Activated CD4-positive, alpha-beta memory T cell treated with anti-CD3 and anti-CD28 coated beads for 36 hours (primary cell): ENCODE measurements at regions not wholly inside any gene's neighbourhood (a gene's known extent, or its start where the extent isn't known, plus 50 kb on each side); places are given as distances from the start of the nearest gene placed in this dataset.

Source experiments
- CTCF ChIA-PET: fragments of 350-600 bp; sonication (Branson Sonifier 250); formaldehyde crosslinking; loops from one replicate; lab custom pipeline; 2021; ENCODE audit warnings: antibody characterized with exemption, inconsistent platforms; lab: Charles Lee
- POLR2A ChIA-PET: fragments of 350-600 bp; sonication (Branson Sonifier 250); formaldehyde crosslinking; loops from one replicate; lab custom pipeline; 2021; ENCODE audit warnings: antibody characterized with exemption; lab: Charles Lee
- DNase-seq: peaks from one replicate; pipeline ENCODE4 v3.0.0-alpha.2; 2020
- H3K27ac Mint-ChIP-seq: one replicate; pipeline ENCODE4 v1.8.0; 2021; ENCODE audit warnings: mixed read lengths
- H3K27me3 Mint-ChIP-seq: one replicate; pipeline ENCODE4 v1.8.0; 2021; ENCODE audit warnings: mixed read lengths
- H3K36me3 Mint-ChIP-seq: one replicate; pipeline ENCODE4 v1.8.0; 2021; ENCODE audit warnings: mixed read lengths
- H3K4me1 Mint-ChIP-seq: one replicate; pipeline ENCODE4 v1.8.0; 2021; ENCODE audit warnings: low read depth, mixed read lengths
- H3K4me3 Mint-ChIP-seq: one replicate; pipeline ENCODE4 v1.8.0; 2021; ENCODE audit warnings: mild to moderate bottlenecking, mixed read lengths
- H3K9me3 Mint-ChIP-seq: one replicate; pipeline ENCODE4 v1.8.0; 2021; ENCODE audit warnings: mixed read lengths
- intact Hi-C: fragments of 100-400 bp; cut with micrococcal nuclease; formaldehyde crosslinking; loops from one replicate; pipeline ENCODE4 v1.15.1; 2023

GRCh38 chr2:18218160-18218933, 339.9 kb downstream of the KCNS3 start:
- intact Hi-C loops = no loop called here
- Mint-ChIP-seq H3K4me3 (no peak overlapping the region), H3K9me3 (no peaks in the 10 kb centered on the region), H3K27ac (no peak overlapping the region), H3K27me3 (no peaks in the 10 kb centered on the region), H3K36me3 (no peaks in the 10 kb centered on the region), H3K4me1 (no peaks in the 10 kb centered on the region)
- ChIA-PET POLR2A (no interaction called here), CTCF (interaction anchor here (1.6 kb wide), 1 partner anchor 40 kb away, joined by 4 read pairs; no protein-coding TSS in a partner anchor)
- DNase-seq = no peak

GRCh38 chr2:18214936-18215335, 336.5 kb downstream of the KCNS3 start:
- Mint-ChIP-seq H3K4me1 (no peaks in the 10 kb centered on the region), H3K9me3 (no peaks in the 10 kb centered on the region), H3K4me3 (no peak overlapping the region), H3K36me3 (no peaks in the 10 kb centered on the region), H3K27me3 (no peaks in the 10 kb centered on the region), H3K27ac (no peak overlapping the region)
- ChIA-PET POLR2A (no interaction called here), CTCF (no interaction called here)
- intact Hi-C loops = no loop called here
- no peak for DNase-seq

- H3K27ac Mint-ChIP-seq = no peak overlapping the region
- no peaks in the 10 kb centered on the region for H3K4me1 Mint-ChIP-seq
- DNase-seq = no peak
- H3K4me3 Mint-ChIP-seq = no peak overlapping the region
- intact Hi-C loops = no loop called here
- H3K36me3 Mint-ChIP-seq = no peaks in the 10 kb centered on the region
- no peaks in the 10 kb centered on the region for H3K9me3 Mint-ChIP-seq
- ChIA-PET POLR2A (no interaction called here), CTCF (no interaction called here)
- no peaks in the 10 kb centered on the region for H3K27me3 Mint-ChIP-seq
Measured at GRCh38 chr2:18213986-18214385, 335.5 kb downstream of the KCNS3 start.

DNA sequence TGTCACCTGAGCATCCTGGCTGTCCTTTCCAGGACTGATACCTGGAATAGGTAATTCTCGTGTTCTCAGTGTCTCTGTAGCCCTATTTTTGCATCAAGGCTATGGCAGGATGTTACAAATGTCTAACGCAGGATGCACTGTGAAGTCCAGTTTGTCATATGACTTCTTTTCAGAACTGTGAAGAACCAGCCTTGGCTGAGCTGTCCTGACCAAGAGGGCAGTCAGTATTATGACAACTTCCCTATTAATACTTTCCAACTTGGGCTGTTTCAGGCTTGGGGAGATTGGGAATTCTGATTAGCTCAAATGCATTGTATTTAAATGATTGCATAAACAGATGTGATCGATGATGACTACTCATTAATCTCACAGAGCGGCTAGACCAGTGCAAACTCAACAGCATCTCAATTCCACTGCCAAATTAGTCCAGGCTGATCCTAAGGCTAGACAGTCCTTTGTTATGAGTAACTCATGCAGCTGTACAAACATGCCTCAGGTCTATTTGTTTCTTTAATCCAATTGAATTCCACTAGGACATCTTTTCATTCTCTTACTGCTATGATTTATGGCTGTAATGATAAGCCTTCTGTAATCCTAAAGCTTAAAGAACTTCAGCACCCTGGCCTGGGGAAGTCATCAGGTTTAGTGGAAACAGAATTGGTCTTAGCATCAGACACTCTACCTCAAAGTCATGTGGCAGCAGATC, 331.6 kb downstream of the KCNS3 start:
- Mint-ChIP-seq H3K4me1 (no peaks in the 10 kb centered on the region), H3K27ac (no peak overlapping the region), H3K9me3 (no peaks in the 10 kb centered on the region), H3K27me3 (no peaks in the 10 kb centered on the region), H3K4me3 (no peak overlapping the region), H3K36me3 (no peaks in the 10 kb centered on the region)
- ChIA-PET CTCF (no interaction called here), POLR2A (no interaction called here)
- intact Hi-C loops = no loop called here
- no peak for DNase-seq

- Mint-ChIP-seq H3K36me3 (no peaks in the 10 kb centered on the region), H3K4me3 (no peak overlapping the region), H3K9me3 (no peaks in the 10 kb centered on the region), H3K4me1 (no peaks in the 10 kb centered on the region), H3K27ac (no peak overlapping the region), H3K27me3 (no peaks in the 10 kb centered on the region)
- ChIA-PET POLR2A (no interaction called here), CTCF (no interaction called here)
- DNase-seq = no peak
- intact Hi-C loops = no loop called here
Measured at GRCh38 chr2:18208956-18209355, 330.5 kb downstream of the KCNS3 start.

- ChIA-PET CTCF (interaction anchor here (2.0 kb wide), 1 partner anchor 22 kb away, joined by 5 read pairs; no protein-coding TSS in a partner anchor), POLR2A (no interaction called here)
- Mint-ChIP-seq H3K27ac (no peak overlapping the region), H3K9me3 (no peaks in the 10 kb centered on the region), H3K4me3 (no peak overlapping the region), H3K4me1 (no peaks in the 10 kb centered on the region), H3K36me3 (no peaks in the 10 kb centered on the region), H3K27me3 (no peaks in the 10 kb centered on the region)
- no peak for DNase-seq
- intact Hi-C loops = no loop called here
Measured at GRCh38 chr2:18200771-18201170, 322.3 kb downstream of the KCNS3 start.

- Mint-ChIP-seq H3K4me3 (no peak overlapping the region), H3K27me3 (no peaks in the 10 kb centered on the region), H3K9me3 (no peaks in the 10 kb centered on the region), H3K27ac (no peak overlapping the region), H3K4me1 (no peaks in the 10 kb centered on the region), H3K36me3 (no peaks in the 10 kb centered on the region)
- POLR2A ChIA-PET = no interaction called here
- CTCF ChIA-PET = no interaction called here
- intact Hi-C loops = no loop called here
- DNase-seq = no peak
Measured at GRCh38 chr2:18198677-18199076, 320.2 kb downstream of the KCNS3 start.

- Mint-ChIP-seq H3K9me3 (no peaks in the 10 kb centered on the region), H3K4me1 (no peaks in the 10 kb centered on the region), H3K27ac (no peak overlapping the region), H3K27me3 (no peaks in the 10 kb centered on the region), H3K36me3 (no peaks in the 10 kb centered on the region), H3K4me3 (no peak overlapping the region)
- ChIA-PET POLR2A (no interaction called here), CTCF (no interaction called here)
- DNase-seq = no peak
- intact Hi-C loops = no loop called here
Measured at GRCh38 chr2:18194161-18194560, 315.7 kb downstream of the KCNS3 start.

DNA sequence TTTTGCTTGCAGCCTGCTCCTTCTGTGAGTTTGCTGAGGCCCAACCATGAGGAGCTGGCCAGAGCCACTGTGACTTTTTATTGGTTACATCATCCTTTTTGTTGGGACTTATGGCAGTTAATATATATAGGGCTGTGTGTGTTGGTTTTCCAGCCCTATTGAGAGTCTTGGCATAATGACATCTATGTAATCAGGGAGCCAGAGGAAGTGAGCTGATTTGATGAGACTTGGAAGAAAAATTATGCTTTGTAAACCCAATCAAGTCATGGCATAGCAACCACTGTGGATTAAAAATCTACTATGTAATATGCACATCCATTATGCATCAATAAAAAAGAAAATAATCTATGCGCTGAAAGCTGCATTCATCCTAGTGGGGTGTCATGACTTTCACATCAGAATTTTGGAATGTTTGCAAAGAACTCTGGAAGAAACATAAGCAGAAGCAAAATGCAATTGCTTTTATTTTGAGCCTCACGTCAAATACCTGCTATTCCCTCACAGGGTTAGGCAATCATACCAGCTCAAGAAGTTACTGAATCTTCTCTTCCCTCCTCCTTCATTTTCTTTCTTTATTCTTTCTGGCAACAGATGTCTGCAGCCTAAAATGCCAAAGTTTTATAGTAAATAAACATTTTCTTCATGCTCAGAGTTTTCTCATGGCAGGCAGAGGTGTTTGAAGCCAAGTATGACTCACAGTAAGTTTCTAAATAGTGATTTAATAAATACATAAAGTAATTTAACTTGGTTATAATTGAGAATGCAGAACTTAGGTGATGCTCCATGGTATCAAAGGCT, 308.5 kb downstream of the KCNS3 start:
- H3K27ac Mint-ChIP-seq = no peak overlapping the region
- intact Hi-C loops = no loop called here
- H3K36me3 Mint-ChIP-seq = no peaks in the 10 kb centered on the region
- no peak for DNase-seq
- H3K27me3 Mint-ChIP-seq = peaks cover 2% of the 10 kb centered on the region
- no peaks in the 10 kb centered on the region for H3K4me1 Mint-ChIP-seq
- POLR2A ChIA-PET = no interaction called here
- CTCF ChIA-PET = no interaction called here
- H3K4me3 Mint-ChIP-seq = no peak overlapping the region
- H3K9me3 Mint-ChIP-seq = no peaks in the 10 kb centered on the region

- H3K4me3 Mint-ChIP-seq = no peak overlapping the region
- DNase-seq = no peak
- no peaks in the 10 kb centered on the region for H3K36me3 Mint-ChIP-seq
- peaks cover 7% of the 10 kb centered on the region for H3K27me3 Mint-ChIP-seq
- H3K4me1 Mint-ChIP-seq = no peaks in the 10 kb centered on the region
- ChIA-PET CTCF (interaction anchor here (0.8 to 1.3 kb wide), 2 partner anchors 12 to 33 kb away, joined by 3 read pairs; no protein-coding TSS in a partner anchor), POLR2A (no interaction called here)
- intact Hi-C loops = no loop called here
- H3K27ac Mint-ChIP-seq = no peak overlapping the region
- H3K9me3 Mint-ChIP-seq = no peaks in the 10 kb centered on the region
Measured at GRCh38 chr2:18182861-18183260, 304.4 kb downstream of the KCNS3 start.

GRCh38 chr2:18180912-18181311, 302.4 kb downstream of the KCNS3 start:
- ChIA-PET CTCF (interaction anchor here (0.7 to 0.9 kb wide), 3 partner anchors 22 to 631 kb away, joined by 3 read pairs; no protein-coding TSS in a partner anchor), POLR2A (no interaction called here)
- Mint-ChIP-seq H3K9me3 (no peaks in the 10 kb centered on the region), H3K27ac (no peak overlapping the region), H3K36me3 (no peaks in the 10 kb centered on the region), H3K4me1 (no peaks in the 10 kb centered on the region), H3K27me3 (peaks cover 7% of the 10 kb centered on the region), H3K4me3 (no peak overlapping the region)
- intact Hi-C loops = no loop called here
- DNase-seq = no peak

DNA sequence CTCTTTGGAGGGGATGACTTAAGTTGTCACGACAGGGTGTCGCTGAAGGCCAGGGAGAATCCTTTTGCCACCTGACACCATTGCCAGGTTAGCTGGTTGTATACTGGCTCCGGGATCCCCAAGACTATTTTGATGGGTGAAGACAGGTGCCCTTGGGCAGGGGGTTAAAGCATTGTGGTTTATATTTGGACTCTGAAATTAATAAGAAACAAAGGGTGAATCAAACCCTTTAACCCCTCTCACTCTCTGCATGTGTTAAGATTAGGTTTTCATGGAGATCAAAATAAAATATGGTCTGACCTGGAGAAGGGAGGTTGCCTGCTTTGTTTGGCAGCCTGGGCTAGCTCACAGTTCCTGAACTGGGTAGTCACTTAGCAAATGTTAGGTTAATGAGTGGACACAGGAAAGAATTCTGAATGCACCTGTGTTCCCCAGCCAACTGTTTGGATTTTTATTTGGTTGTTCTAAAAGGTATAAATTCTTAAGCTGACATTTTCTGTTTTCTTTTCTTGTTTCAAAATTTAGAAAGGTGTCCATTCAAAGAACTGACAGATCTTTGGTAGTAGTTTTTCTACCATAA, 301.7 kb downstream of the KCNS3 start:
- Mint-ChIP-seq H3K4me3 (no peak overlapping the region), H3K27ac (no peak overlapping the region), H3K27me3 (peaks cover 7% of the 10 kb centered on the region), H3K4me1 (no peaks in the 10 kb centered on the region), H3K9me3 (no peaks in the 10 kb centered on the region), H3K36me3 (no peaks in the 10 kb centered on the region)
- ChIA-PET CTCF (interaction anchor here (0.7 to 0.9 kb wide), 2 partner anchors 21 to 460 kb away, joined by 3 read pairs; no protein-coding TSS in a partner anchor), POLR2A (no interaction called here)
- intact Hi-C loops = no loop called here
- no peak for DNase-seq
